CD14-positive monocyte (primary cell): ENCODE measurements at regions not wholly inside any gene's neighbourhood (a gene's known extent, or its start where the extent isn't known, plus 50 kb on each side); places are given as distances from the start of the nearest gene placed in this dataset.

Experiments used
- DNase-seq, 3 donors: peaks; one replicate each; pipeline ENCODE4 v3.0.0-alpha.2; 2011 to 2022
- H2AFZ ChIP-seq: 2 replicates; pipeline ENCODE4 v1.6.0; 2012; ENCODE audit warnings: mild to moderate bottlenecking, low read depth, low read length, inconsistent platforms; ENCODE audit not compliant: insufficient read depth, poor library complexity, severe bottlenecking
- H3K27ac ChIP-seq, 2 donors: 1 replicate in 1 of 2; 2 replicates in 1 of 2; pipeline ENCODE4 v1.5.1; 2012 to 2013; ENCODE audit warnings: low read length in 2 of 2, control low read depth in 1 of 2, inconsistent platforms in 1 of 2, low read depth in 1 of 2, mild to moderate bottlenecking in 1 of 2
- H3K27me3 ChIP-seq, 2 donors: one replicate each; pipeline versions ENCODE4 v1.6.0 to v1.6.1; 2011 to 2013; ENCODE audit warnings: low read length in 2 of 2; ENCODE audit not compliant: control insufficient read depth in 2 of 2, insufficient read depth in 2 of 2
- H3K36me3 ChIP-seq, 2 donors: replicated peaks in 1 of 2; 1 replicate in 1 of 2; 2 replicates in 1 of 2; pipeline versions ENCODE4 v1.5.1 to v1.6.1; 2012 to 2013; ENCODE audit warnings: low read length in 2 of 2, control low read depth in 1 of 2, inconsistent platforms in 1 of 2, mild to moderate bottlenecking in 1 of 2; ENCODE audit not compliant: insufficient read depth in 2 of 2, control insufficient read depth in 1 of 2
- H3K4me1 ChIP-seq, 2 donors: 1 replicate in 1 of 2; 2 replicates in 1 of 2; pipeline versions ENCODE4 v1.5.1 to v1.6.1; 2012 to 2013; ENCODE audit warnings: low read length in 2 of 2, control low read depth in 1 of 2, inconsistent platforms in 1 of 2, mild to moderate bottlenecking in 1 of 2, moderate library complexity in 1 of 2; ENCODE audit not compliant: insufficient read depth in 2 of 2, control insufficient read depth in 1 of 2
- H3K4me2 ChIP-seq: replicated peaks from 2 replicates; pipeline ENCODE3; 2012; ENCODE audit warnings: low read length, moderate library complexity, mild to moderate bottlenecking; ENCODE audit not compliant: poor library complexity, severe bottlenecking; ENCODE audit errors: extremely low read depth
- H3K4me3 ChIP-seq, 3 experiments: fragments of 200-600 bp in 1 of 3; sonication (generic) in 1 of 3; replicated peaks in 1 of 3; 1 replicate in 2 of 3; 2 replicates in 1 of 3; pipeline ENCODE4 v1.5.1; 2011 to 2013; ENCODE audit warnings: low read length in 3 of 3, mild to moderate bottlenecking in 3 of 3, control low read depth in 2 of 3, low read depth in 2 of 3, inconsistent platforms in 1 of 3, moderate library complexity in 1 of 3
- H3K79me2 ChIP-seq: 2 replicates; pipeline ENCODE4 v1.6.0; 2012; ENCODE audit warnings: mild to moderate bottlenecking, control low read depth, inconsistent platforms, low read length, moderate library complexity; ENCODE audit not compliant: insufficient read depth
- H3K9ac ChIP-seq: 2 replicates; pipeline ENCODE4 v1.6.0; 2017; ENCODE audit warnings: low read length, mild to moderate bottlenecking; ENCODE audit not compliant: insufficient read depth, poor library complexity, severe bottlenecking
- H3K9me3 ChIP-seq, 2 donors: replicated peaks in 1 of 2; 1 replicate in 1 of 2; 2 replicates in 1 of 2; pipeline versions ENCODE4 v1.5.1 to v1.6.1; 2012 to 2013; ENCODE audit warnings: low read length in 2 of 2, control low read depth in 1 of 2; ENCODE audit not compliant: control insufficient read depth in 1 of 2, insufficient read depth in 1 of 2
- H4K20me1 ChIP-seq: 2 replicates; pipeline ENCODE4 v1.6.0; 2012; ENCODE audit warnings: mild to moderate bottlenecking, low read length, control low read depth, moderate library complexity; ENCODE audit not compliant: insufficient read depth
- H3K27ac Mint-ChIP-seq, 7 donors: one replicate each; pipeline ENCODE4 v1.8.0; 2020; ENCODE audit warnings: mild to moderate bottlenecking in 7 of 7, mixed read lengths in 7 of 7, moderate library complexity in 6 of 7, inconsistent platforms in 2 of 7
- H3K27me3 Mint-ChIP-seq, 3 donors: one replicate each; pipeline ENCODE4 v1.8.0; 2021 to 2022; ENCODE audit warnings: low read depth in 3 of 3, mild to moderate bottlenecking in 3 of 3, mixed read lengths in 3 of 3, moderate library complexity in 3 of 3, inconsistent platforms in 1 of 3
- H3K36me3 Mint-ChIP-seq, 2 donors: one replicate each; pipeline ENCODE4 v1.8.0; 2020; ENCODE audit warnings: mixed read lengths in 2 of 2, inconsistent platforms in 1 of 2, mild to moderate bottlenecking in 1 of 2
- H3K4me1 Mint-ChIP-seq: one replicate; pipeline ENCODE4 v1.8.0; 2020; ENCODE audit warnings: mild to moderate bottlenecking, mixed read lengths
- H3K4me3 Mint-ChIP-seq, 2 donors: one replicate each; pipeline ENCODE4 v1.8.0; 2020; ENCODE audit warnings: mild to moderate bottlenecking in 2 of 2, mixed read lengths in 2 of 2, moderate library complexity in 1 of 2
- H3K9me3 Mint-ChIP-seq, 7 donors: one replicate each; pipeline ENCODE4 v1.8.0; 2020 to 2022; ENCODE audit warnings: mixed read lengths in 7 of 7, mild to moderate bottlenecking in 6 of 7, moderate library complexity in 6 of 7, inconsistent platforms in 2 of 7
- CTCF ChIP-seq: fragments of 200-600 bp; IDR thresholded peaks from one replicate; pipeline ENCODE4 v1.8.0; 2022; ENCODE audit warnings: antibody characterized with exemption, mild to moderate bottlenecking
- WGBS: methylation state at CpG from one replicate; pipeline ENCODE4 v1.1.5; 2013; ENCODE audit warnings: missing lambda C conversion rate; ENCODE audit not compliant: insufficient coverage; 5-methylcytosine and 5-hydroxymethylcytosine counted together
- intact Hi-C, 2 donors: fragments of 100-400 bp; cut with micrococcal nuclease; formaldehyde crosslinking; loops; one replicate each; pipeline versions ENCODE4 v1.15.0 to v1.15.1; 2023

GRCh38 chrX:40172401-40173142 is 74.8 kb upstream of the BCOR start:
- Histone ChIP-seq H3K27ac (peak overlapping the region; percentile 77 to 92), H3K9ac (peak overlapping the region; percentile 79), H3K27me3 (peaks cover 0 to 3% of the 10 kb centered on the region in 2 donors), H2AFZ (peak overlapping the region; percentile 65), H3K4me1 (peaks cover 76 to 80% of the 10 kb centered on the region in 2 donors), H3K9me3 (peaks cover 0 to 5% of the 10 kb centered on the region in 2 donors), H3K4me3 (peak overlapping the region; percentile 34 to 75 (median 48)), H3K79me2 (peaks cover 7% of the 10 kb centered on the region), H3K36me3 (no peaks in the 10 kb centered on the region), H4K20me1 (no peaks in the 10 kb centered on the region), H3K4me2 (peak overlapping the region; percentile 80)
- peak overlapping the region; percentile 80 to 87 for H3K4me3 Mint-ChIP-seq
- DNase-seq = peak in 2 of 3 donors; percentile 56 to 62
- no peaks in the 10 kb centered on the region for H3K36me3 Mint-ChIP-seq
- intact Hi-C loops = loop anchor here (5.0 to 10.0 kb wide), 5 partner anchors 65 to 418 kb away; no protein-coding TSS in a partner anchor
- peaks cover 52% of the 10 kb centered on the region for H3K4me1 Mint-ChIP-seq
- 4% methylated on average over 26 of the region's 60 CpGs for WGBS
- no peak for TF ChIP-seq CTCF
- H3K9me3 Mint-ChIP-seq = peaks cover 0 to 49% (median 27%) of the 10 kb centered on the region in 7 donors
- H3K27ac Mint-ChIP-seq = peak overlapping the region; percentile 73 to 92 (median 82)
- peaks cover 5 to 81% (median 10%) of the 10 kb centered on the region in 3 donors for H3K27me3 Mint-ChIP-seq

- peaks cover 0 to 42% (median 21%) of the 10 kb centered on the region in 7 donors for H3K9me3 Mint-ChIP-seq
- H3K4me3 Mint-ChIP-seq = peak overlapping the region; percentile 80 to 87
- Histone ChIP-seq H3K36me3 (no peaks in the 10 kb centered on the region), H3K79me2 (peaks cover 7% of the 10 kb centered on the region), H4K20me1 (no peaks in the 10 kb centered on the region), H2AFZ (peak overlapping the region; percentile 65), H3K27ac (peak overlapping the region; percentile 77 to 92), H3K27me3 (peaks cover 5 to 6% of the 10 kb centered on the region in 2 donors), H3K9me3 (no peaks in the 10 kb centered on the region), H3K4me1 (peaks cover 77 to 82% of the 10 kb centered on the region in 2 donors), H3K4me2 (peak overlapping the region; percentile 80), H3K9ac (peak overlapping the region; percentile 79), H3K4me3 (peak overlapping the region; percentile 34 to 75 (median 48))
- WGBS = under 1% methylated on average over 44 of the region's 73 CpGs
- peaks cover 54% of the 10 kb centered on the region for H3K4me1 Mint-ChIP-seq
- peak; percentile 51 to 78 (median 62) for DNase-seq
- peaks cover 6 to 84% (median 18%) of the 10 kb centered on the region in 3 donors for H3K27me3 Mint-ChIP-seq
- peaks cover 0 to 4% of the 10 kb centered on the region in 2 donors for H3K36me3 Mint-ChIP-seq
- no peak for TF ChIP-seq CTCF
- peak overlapping the region; percentile 73 to 92 (median 86) for H3K27ac Mint-ChIP-seq
- intact Hi-C loops = loop anchor here (5.0 to 10.0 kb wide), 5 partner anchors 64 to 417 kb away; no protein-coding TSS in a partner anchor
Observed at GRCh38 chrX:40171513-40172400, 74.0 kb upstream of the BCOR start.
